Mesothelial cell of epicardium (in vitro differentiated cells): ENCODE measurements at regions not wholly inside any gene's neighbourhood (a gene's known extent, or its start where the extent isn't known, plus 50 kb on each side); places are given as distances from the start of the nearest gene placed in this dataset.

Experiments
- DNase-seq, 2 experiments: peaks; one replicate each; pipeline ENCODE4 v3.0.0; 2021; ENCODE audit warnings: low spot score in 2 of 2; ENCODE audit not compliant: unreplicated experiment in 2 of 2
- H3K27ac Mint-ChIP-seq: 2 replicates; pipeline ENCODE4 v1.8.0; 2021; ENCODE audit warnings: mixed read lengths
- H3K27me3 Mint-ChIP-seq: 2 replicates; pipeline ENCODE4 v1.8.0; 2021; ENCODE audit warnings: low read depth, mixed read lengths
- H3K36me3 Mint-ChIP-seq: 2 replicates; pipeline ENCODE4 v1.8.0; 2021; ENCODE audit warnings: mixed read lengths
- H3K4me1 Mint-ChIP-seq: 2 replicates; pipeline ENCODE4 v1.8.0; 2021; ENCODE audit warnings: mixed read lengths
- H3K4me3 Mint-ChIP-seq: 2 replicates; pipeline ENCODE4 v1.8.0; 2021; ENCODE audit warnings: mild to moderate bottlenecking, moderate library complexity, mixed read lengths
- H3K9me3 Mint-ChIP-seq: 2 replicates; pipeline ENCODE4 v1.8.0; 2021; ENCODE audit warnings: mixed read lengths
- TF ChIP-seq, protein P1 (sequence below): fragments of 200-600 bp; sonication (generic); IDR thresholded peaks from one replicate; pipeline ENCODE4 v1.5.0; 2021; ENCODE audit warnings: antibody characterized with exemption; ENCODE audit not compliant: unreplicated experiment

DNA sequence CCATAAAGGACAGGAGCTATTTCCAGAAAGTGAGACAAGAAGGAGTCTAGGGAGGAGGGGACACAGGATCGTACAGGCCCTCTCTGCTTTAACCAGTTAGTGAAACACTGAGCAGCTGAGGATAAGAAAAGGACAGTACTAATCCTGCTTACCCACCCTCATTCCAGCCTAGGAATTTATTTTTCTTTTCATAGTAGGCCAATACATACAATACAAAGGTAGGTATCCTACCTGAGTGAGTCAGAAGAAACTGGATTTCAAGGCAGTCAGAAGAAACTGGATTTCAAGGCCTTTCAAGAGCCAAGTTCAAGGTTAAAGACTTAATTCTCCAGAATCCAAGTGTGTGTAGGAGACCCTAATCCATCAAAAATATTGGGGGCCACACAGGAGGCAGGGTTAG lies 65.3 kb downstream of the EOMES start:
- Mint-ChIP-seq H3K9me3 (no peaks in the 10 kb centered on the region), H3K4me3 (no peak overlapping the region), H3K4me1 (no peaks in the 10 kb centered on the region), H3K27ac (no peak overlapping the region), H3K27me3 (no peaks in the 10 kb centered on the region), H3K36me3 (no peaks in the 10 kb centered on the region)
- TF ChIP-seq, protein P1, sequence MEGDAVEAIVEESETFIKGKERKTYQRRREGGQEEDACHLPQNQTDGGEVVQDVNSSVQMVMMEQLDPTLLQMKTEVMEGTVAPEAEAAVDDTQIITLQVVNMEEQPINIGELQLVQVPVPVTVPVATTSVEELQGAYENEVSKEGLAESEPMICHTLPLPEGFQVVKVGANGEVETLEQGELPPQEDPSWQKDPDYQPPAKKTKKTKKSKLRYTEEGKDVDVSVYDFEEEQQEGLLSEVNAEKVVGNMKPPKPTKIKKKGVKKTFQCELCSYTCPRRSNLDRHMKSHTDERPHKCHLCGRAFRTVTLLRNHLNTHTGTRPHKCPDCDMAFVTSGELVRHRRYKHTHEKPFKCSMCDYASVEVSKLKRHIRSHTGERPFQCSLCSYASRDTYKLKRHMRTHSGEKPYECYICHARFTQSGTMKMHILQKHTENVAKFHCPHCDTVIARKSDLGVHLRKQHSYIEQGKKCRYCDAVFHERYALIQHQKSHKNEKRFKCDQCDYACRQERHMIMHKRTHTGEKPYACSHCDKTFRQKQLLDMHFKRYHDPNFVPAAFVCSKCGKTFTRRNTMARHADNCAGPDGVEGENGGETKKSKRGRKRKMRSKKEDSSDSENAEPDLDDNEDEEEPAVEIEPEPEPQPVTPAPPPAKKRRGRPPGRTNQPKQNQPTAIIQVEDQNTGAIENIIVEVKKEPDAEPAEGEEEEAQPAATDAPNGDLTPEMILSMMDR: no peak
- no peak for DNase-seq

DNA sequence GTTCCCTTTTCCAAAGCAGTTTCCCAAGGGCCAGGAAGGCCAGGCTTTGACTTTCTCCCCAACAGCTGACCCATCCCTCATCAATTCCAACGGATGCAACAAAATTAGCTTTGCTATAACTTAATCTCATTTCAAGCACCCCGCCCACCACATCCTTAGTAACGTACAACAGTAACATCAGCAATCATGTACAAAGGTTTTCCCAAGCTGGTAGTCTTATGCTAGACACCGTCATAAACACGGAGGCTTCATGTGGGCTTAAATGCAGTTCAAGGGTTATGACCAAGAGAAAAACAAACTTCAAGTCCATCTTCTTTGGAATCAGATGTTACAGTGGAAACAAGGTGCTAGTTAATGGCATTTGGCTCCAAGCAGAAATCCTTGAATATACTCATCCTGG lies 66.6 kb downstream of the EOMES start:
- no peak for DNase-seq
- Mint-ChIP-seq H3K4me3 (no peak overlapping the region), H3K27me3 (no peaks in the 10 kb centered on the region), H3K27ac (no peak overlapping the region), H3K36me3 (no peaks in the 10 kb centered on the region), H3K9me3 (no peaks in the 10 kb centered on the region), H3K4me1 (no peaks in the 10 kb centered on the region)
- TF ChIP-seq, protein P1: no peak

DNA sequence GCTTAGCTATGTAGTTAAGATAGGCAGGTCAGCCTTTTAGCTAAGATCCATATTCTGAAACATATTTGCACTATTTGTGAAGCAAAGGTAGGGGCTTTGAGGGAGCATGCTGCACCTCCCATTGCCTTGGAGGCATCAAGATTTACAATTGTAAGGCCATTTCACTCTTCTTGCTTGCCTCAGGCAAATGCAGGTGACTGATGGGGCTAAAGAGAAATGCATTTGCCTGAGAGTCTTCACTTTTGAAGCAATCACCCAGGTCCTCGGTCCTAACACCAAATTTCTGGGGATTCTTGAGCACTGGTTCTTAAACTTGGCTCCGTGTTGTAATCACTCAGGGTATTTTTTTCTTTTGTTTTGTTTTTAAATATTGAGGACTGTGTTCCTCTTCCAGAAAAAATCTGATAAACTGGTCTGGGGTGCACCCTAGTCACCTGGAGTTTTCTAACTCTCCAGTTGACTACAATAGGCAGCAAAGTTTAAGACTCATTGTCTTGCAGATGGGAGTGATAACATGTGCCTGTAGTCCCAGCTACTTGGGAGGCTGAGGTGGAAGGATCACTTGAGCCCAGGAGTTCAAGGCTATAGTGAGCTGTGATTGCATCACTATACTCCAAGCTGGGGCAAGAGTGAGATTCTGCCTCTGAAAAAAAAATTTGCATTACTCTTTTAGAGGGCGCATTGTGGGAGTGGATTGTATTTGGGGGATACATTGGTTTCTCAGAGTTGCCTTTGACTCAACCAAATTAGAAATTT lies 68.1 kb downstream of the EOMES start:
- H3K27ac Mint-ChIP-seq: no peak overlapping the region
- no peaks in the 10 kb centered on the region for H3K36me3 Mint-ChIP-seq
- no peaks in the 10 kb centered on the region for H3K27me3 Mint-ChIP-seq
- no peaks in the 10 kb centered on the region for H3K9me3 Mint-ChIP-seq
- no peak for DNase-seq
- TF ChIP-seq, protein P1: no peak
- no peaks in the 10 kb centered on the region for H3K4me1 Mint-ChIP-seq
- no peak overlapping the region for H3K4me3 Mint-ChIP-seq

DNA sequence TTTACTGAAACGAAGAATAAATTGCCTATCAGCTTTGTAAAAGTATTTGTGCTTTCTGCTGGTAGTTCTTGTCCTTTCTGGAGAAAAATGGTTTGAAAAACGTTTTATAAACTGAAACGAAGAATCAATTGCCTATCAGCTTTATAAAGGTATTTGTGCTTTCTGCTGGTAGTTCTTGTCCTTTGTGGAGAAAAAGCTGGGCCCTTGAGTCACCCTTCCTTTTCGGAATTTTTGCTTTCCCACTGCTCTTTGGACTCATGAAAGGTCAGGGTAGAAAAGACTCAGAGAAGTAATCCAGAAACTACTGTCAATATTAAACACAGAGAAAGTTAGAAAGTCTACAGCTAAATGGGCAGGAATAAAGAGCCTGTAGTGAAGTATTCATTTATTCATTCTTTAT lies 72.8 kb downstream of the EOMES start:
- Mint-ChIP-seq H3K27me3 (no peaks in the 10 kb centered on the region), H3K4me3 (no peak overlapping the region), H3K36me3 (no peaks in the 10 kb centered on the region), H3K9me3 (no peaks in the 10 kb centered on the region), H3K4me1 (no peaks in the 10 kb centered on the region), H3K27ac (no peak overlapping the region)
- TF ChIP-seq, protein P1: no peak
- no peak for DNase-seq

DNA sequence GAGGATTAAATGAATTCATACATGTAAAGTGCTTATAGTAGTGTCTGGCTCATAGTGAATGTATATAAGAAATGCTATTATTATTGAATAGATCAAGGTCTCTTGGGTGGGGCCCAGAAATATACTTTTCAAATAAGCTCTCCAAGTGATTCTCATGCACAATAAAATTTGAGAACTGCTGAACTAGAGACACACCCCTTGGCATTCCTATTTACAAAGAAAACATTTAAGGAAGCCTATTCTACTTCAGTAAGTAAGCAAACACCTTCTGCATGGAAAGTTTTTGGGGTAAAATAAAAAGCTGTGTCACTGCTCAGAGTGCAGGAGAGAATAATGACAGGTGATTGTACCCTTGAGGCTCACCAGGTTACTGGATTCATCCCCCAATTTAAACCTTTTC lies 75.2 kb downstream of the EOMES start:
- H3K27me3 Mint-ChIP-seq: peaks cover 6% of the 10 kb centered on the region
- TF ChIP-seq, protein P1: no peak
- H3K9me3 Mint-ChIP-seq: no peaks in the 10 kb centered on the region
- no peaks in the 10 kb centered on the region for H3K4me1 Mint-ChIP-seq
- no peak overlapping the region for H3K4me3 Mint-ChIP-seq
- no peak overlapping the region for H3K27ac Mint-ChIP-seq
- no peaks in the 10 kb centered on the region for H3K36me3 Mint-ChIP-seq
- no peak for DNase-seq
